Right forelimb (tissue), 1 donor: ENCODE measurements at regions not wholly inside any gene's neighbourhood (a gene's known extent, or its start where the extent isn't known, plus 50 kb on each side); places are given as distances from the start of the nearest gene placed in this dataset.

Source experiments
- DNase-seq: peaks from one replicate; pipeline ENCODE4 v3.0.0-alpha.2; 2018

GRCh38 chr11:122309262-122309925 lies 193.4 kb upstream of the BLID start:
- DNase-seq = no peak

GRCh38 chr11:122308226-122308625 lies 192.2 kb upstream of the BLID start:
- no peak for DNase-seq

- DNase-seq = no peak
These were observed 191.5 kb upstream of the BLID start for GRCh38 chr11:122307476-122308035.

GRCh38 chr11:122306831-122307391 lies 190.9 kb upstream of the BLID start:
- DNase-seq = no peak

- no peak for DNase-seq
These were observed 189.7 kb upstream of the BLID start for GRCh38 chr11:122305426-122306320.

GRCh38 chr11:122304973-122305372 lies 189.0 kb upstream of the BLID start:
- no peak for DNase-seq

- no peak for DNase-seq
These were observed 188.3 kb upstream of the BLID start for GRCh38 chr11:122304306-122304705.

GRCh38 chr11:122294041-122294440 lies 178.0 kb upstream of the BLID start:
- DNase-seq = no peak

- DNase-seq = no peak
These were observed 177.4 kb upstream of the BLID start for GRCh38 chr11:122293296-122294023.

- DNase-seq = no peak
These were observed 171.4 kb upstream of the BLID start for GRCh38 chr11:122287401-122287800.

- no peak for DNase-seq
These were observed 169.3 kb upstream of the BLID start for GRCh38 chr11:122285070-122285988.

- no peak for DNase-seq
These were observed 164.9 kb upstream of the BLID start for GRCh38 chr11:122280870-122281269.

GRCh38 chr11:122279194-122279593 lies 163.2 kb upstream of the BLID start:
- no peak for DNase-seq

- no peak for DNase-seq
These were observed 161.5 kb upstream of the BLID start for GRCh38 chr11:122277493-122277892.

- DNase-seq = no peak
These were observed 160.2 kb upstream of the BLID start for GRCh38 chr11:122276221-122276620.

- no peak for DNase-seq
These were observed 159.5 kb upstream of the BLID start for GRCh38 chr11:122275508-122275907.

GRCh38 chr11:122273476-122274191 lies 157.6 kb upstream of the BLID start:
- DNase-seq = no peak

GRCh38 chr11:122271745-122272144 lies 155.7 kb upstream of the BLID start:
- no peak for DNase-seq

- no peak for DNase-seq
These were observed 155.1 kb upstream of the BLID start for GRCh38 chr11:122271137-122271536.

GRCh38 chr11:122270535-122270934 lies 154.5 kb upstream of the BLID start:
- no peak for DNase-seq

GRCh38 chr11:122269824-122270223 lies 153.8 kb upstream of the BLID start:
- no peak for DNase-seq
